ENCODE measurements at regions not wholly inside any gene's neighbourhood (a gene's known extent, or its start where the extent isn't known, plus 50 kb on each side); places are given as distances from the start of the nearest gene placed in this dataset.
"Not testable (repeated sequence)": the region's sequence is repeated elsewhere in the genome, so short reads cannot be mapped to it uniquely, and the experiment has no call there.

DNA sequence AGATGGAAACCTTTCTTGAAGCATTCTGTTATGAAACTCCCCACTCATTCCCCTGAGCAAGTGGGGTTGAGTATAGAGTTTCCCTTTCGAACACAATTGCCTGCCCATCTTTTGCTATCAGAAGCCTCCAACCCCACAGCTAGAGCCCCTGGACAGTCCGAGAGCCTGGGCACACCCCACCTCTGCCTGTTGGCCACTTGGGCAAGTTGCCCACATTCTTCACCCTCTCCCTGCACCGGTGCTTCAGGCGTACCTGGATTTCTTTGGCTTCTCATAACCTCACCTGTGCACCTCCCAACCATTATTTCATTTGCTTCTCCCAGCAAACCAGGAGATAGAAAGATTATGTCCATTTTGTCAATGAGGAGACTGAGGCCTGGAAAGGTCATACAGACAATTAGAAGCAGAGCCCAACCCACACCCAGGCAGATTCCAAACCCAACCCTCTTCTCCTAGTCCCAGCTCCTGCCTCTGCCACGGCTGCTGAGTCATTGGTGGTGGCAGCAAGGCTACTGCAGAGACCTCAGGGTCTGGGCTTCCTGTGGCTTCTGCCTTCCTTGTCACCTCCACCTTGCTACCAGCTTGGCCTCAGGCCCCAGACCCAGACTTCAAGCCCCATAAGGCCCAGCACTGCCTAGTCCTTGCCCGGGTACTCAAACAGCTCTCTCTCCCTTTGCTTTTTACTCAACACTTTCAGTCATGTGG lies 118.7 kb upstream of the ZBTB40 start:
- Mint-ChIP-seq H3K27me3 (ENCODE audit: low read depth) (peaks cover 10% of the 10 kb centered on the region), H3K4me3 (no peak overlapping the region), H3K36me3 (ENCODE audit: low read depth) (no peaks in the 10 kb centered on the region)

GRCh38 chr1:22333516-22334121 lies 118.0 kb upstream of the ZBTB40 start:
- no peaks in the 10 kb centered on the region for H3K36me3 Mint-ChIP-seq (ENCODE audit: low read depth)
- H3K4me3 Mint-ChIP-seq = no peak overlapping the region
- no peak for DNase-seq (ENCODE audit: low spot score)

More for the DNA sequence above, 118.7 kb upstream of the ZBTB40 start:
- Mint-ChIP-seq H3K4me1 (ENCODE audit: low read depth) (no peaks in the 10 kb centered on the region), H3K27ac (no peak overlapping the region), H3K9me3 (no peaks in the 10 kb centered on the region)
- no peak for DNase-seq (ENCODE audit: low spot score)

GRCh38 chr1:22334860-22335550 lies 116.6 kb upstream of the ZBTB40 start:
- no peak for DNase-seq (ENCODE audit: low spot score)
- Mint-ChIP-seq H3K27ac (no peak overlapping the region), H3K27me3 (ENCODE audit: low read depth) (peaks cover 10% of the 10 kb centered on the region), H3K36me3 (ENCODE audit: low read depth) (no peaks in the 10 kb centered on the region), H3K9me3 (no peaks in the 10 kb centered on the region), H3K4me1 (ENCODE audit: low read depth) (no peaks in the 10 kb centered on the region), H3K4me3 (no peak overlapping the region)

More at GRCh38 chr1:22333516-22334121, 118.0 kb upstream of the ZBTB40 start:
- Mint-ChIP-seq H3K27ac (no peak overlapping the region), H3K9me3 (no peaks in the 10 kb centered on the region), H3K27me3 (ENCODE audit: low read depth) (peaks cover 10% of the 10 kb centered on the region), H3K4me1 (ENCODE audit: low read depth) (no peaks in the 10 kb centered on the region)

- not testable (repeated sequence) for H3K36me3 Mint-ChIP-seq (ENCODE audit: low read depth); H3K27ac Mint-ChIP-seq
These were observed 115.4 kb upstream of the ZBTB40 start for GRCh38 chr1:22336274-22336673.

DNA sequence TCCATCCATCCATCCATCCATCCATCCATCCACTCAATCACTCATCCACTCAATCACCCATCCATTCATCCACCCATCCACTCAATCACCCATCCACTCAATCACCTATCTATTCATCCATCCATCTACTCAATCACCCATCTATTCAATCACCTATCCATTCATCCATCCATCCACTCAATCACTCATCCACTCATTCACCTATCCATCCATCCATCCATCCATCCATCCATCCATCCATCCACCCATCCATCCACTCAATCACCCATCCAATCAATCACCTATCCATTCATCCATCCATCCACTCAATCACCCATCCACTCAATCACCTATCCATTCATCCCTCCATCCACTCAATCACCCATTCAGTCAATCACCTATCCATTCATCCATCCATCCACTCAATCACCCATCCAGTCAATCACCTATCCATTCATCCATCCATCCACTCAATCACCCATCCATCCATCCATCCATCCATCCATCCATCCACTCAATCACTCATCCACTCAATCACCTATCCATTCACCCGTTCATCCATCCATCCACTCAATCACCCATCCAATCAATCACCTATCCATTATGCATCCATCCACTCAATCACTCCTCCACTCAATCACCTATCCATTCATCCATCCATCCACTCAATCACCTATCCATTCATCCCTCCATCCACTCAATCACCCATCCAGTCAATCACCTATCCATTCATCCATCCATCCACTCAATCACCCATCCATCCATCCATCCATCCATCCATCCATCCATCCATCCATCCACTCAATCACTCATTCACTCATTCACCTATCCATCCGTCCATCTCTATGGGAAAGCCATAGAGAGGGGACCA lies 114.7 kb upstream of the ZBTB40 start:
- H3K4me3 Mint-ChIP-seq; DNase-seq (ENCODE audit: low spot score); H3K27ac Mint-ChIP-seq; H3K36me3 Mint-ChIP-seq (ENCODE audit: low read depth); H3K4me1 Mint-ChIP-seq (ENCODE audit: low read depth); H3K9me3 Mint-ChIP-seq: not testable (repeated sequence)
- peaks cover 22% of the 10 kb centered on the region for H3K27me3 Mint-ChIP-seq (ENCODE audit: low read depth)

More at GRCh38 chr1:22336274-22336673, 115.4 kb upstream of the ZBTB40 start:
- not testable (repeated sequence) for H3K9me3 Mint-ChIP-seq; H3K4me1 Mint-ChIP-seq (ENCODE audit: low read depth); H3K4me3 Mint-ChIP-seq; DNase-seq (ENCODE audit: low spot score)
- peaks cover 17% of the 10 kb centered on the region for H3K27me3 Mint-ChIP-seq (ENCODE audit: low read depth)

DNA sequence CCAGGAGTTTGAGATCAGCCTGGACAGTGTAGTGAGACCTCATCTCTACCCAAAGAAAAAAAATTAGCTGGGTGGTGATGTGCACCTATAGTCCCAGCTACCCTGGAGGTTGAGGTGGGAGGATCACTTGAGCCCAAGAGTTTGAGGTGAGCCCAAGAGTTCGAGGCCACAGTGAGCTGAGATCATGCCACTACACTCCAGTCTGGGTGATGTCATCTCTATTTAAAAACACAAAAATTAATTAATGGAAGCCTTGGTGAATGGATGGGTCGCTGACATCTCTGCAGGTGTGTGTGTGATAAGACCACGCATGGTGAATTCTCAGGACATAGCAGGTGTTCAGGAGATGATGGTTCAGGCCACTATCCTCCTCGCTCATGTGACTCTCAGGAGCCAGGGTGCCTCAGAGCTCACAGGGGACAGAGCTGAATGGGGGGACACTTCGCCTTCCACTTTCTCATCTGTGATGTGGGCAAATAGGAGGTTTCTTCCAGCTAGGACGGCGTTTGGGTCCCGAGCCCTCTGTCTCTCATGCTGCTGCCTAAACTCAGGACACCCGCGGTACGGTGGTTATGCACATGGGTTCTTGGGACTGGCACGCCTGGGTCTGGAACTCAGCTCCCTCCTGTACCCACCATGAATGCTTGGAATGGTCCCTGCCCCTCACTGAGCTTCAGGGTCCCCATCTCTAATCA lies 113.4 kb upstream of the ZBTB40 start:
- Mint-ChIP-seq H3K27me3 (ENCODE audit: low read depth) (peaks cover 29% of the 10 kb centered on the region), H3K9me3 (no peaks in the 10 kb centered on the region), H3K4me3 (no peak overlapping the region), H3K4me1 (ENCODE audit: low read depth) (no peaks in the 10 kb centered on the region), H3K27ac (no peak overlapping the region), H3K36me3 (ENCODE audit: low read depth) (no peaks in the 10 kb centered on the region)
- no peak for DNase-seq (ENCODE audit: low spot score)

GRCh38 chr1:22339237-22339636 lies 112.4 kb upstream of the ZBTB40 start:
- DNase-seq (ENCODE audit: low spot score) = no peak
- H3K36me3 Mint-ChIP-seq (ENCODE audit: low read depth) = no peaks in the 10 kb centered on the region
- no peak overlapping the region for H3K27ac Mint-ChIP-seq
- no peaks in the 10 kb centered on the region for H3K9me3 Mint-ChIP-seq
- peaks cover 27% of the 10 kb centered on the region for H3K27me3 Mint-ChIP-seq (ENCODE audit: low read depth)
- no peaks in the 10 kb centered on the region for H3K4me1 Mint-ChIP-seq (ENCODE audit: low read depth)
- no peak overlapping the region for H3K4me3 Mint-ChIP-seq

GRCh38 chr1:22340066-22340465 lies 111.6 kb upstream of the ZBTB40 start:
- peaks cover 30% of the 10 kb centered on the region for H3K27me3 Mint-ChIP-seq (ENCODE audit: low read depth)
- no peaks in the 10 kb centered on the region for H3K4me1 Mint-ChIP-seq (ENCODE audit: low read depth)
- H3K4me3 Mint-ChIP-seq = no peak overlapping the region
- H3K9me3 Mint-ChIP-seq = no peaks in the 10 kb centered on the region
- no peak overlapping the region for H3K27ac Mint-ChIP-seq
- no peak for DNase-seq (ENCODE audit: low spot score)
- no peaks in the 10 kb centered on the region for H3K36me3 Mint-ChIP-seq (ENCODE audit: low read depth)

GRCh38 chr1:22340873-22341272 lies 110.8 kb upstream of the ZBTB40 start:
- no peak overlapping the region for H3K27ac Mint-ChIP-seq
- no peaks in the 10 kb centered on the region for H3K36me3 Mint-ChIP-seq (ENCODE audit: low read depth)
- H3K9me3 Mint-ChIP-seq = no peaks in the 10 kb centered on the region
- no peak for DNase-seq (ENCODE audit: low spot score)
- no peak overlapping the region for H3K4me3 Mint-ChIP-seq
- peaks cover 30% of the 10 kb centered on the region for H3K27me3 Mint-ChIP-seq (ENCODE audit: low read depth)
- no peaks in the 10 kb centered on the region for H3K4me1 Mint-ChIP-seq (ENCODE audit: low read depth)

GRCh38 chr1:22341791-22342605 lies 109.7 kb upstream of the ZBTB40 start:
- H3K9me3 Mint-ChIP-seq = no peaks in the 10 kb centered on the region
- H3K4me3 Mint-ChIP-seq = no peak overlapping the region
- peaks cover 36% of the 10 kb centered on the region for H3K27me3 Mint-ChIP-seq (ENCODE audit: low read depth)
- H3K4me1 Mint-ChIP-seq (ENCODE audit: low read depth) = no peaks in the 10 kb centered on the region
- H3K36me3 Mint-ChIP-seq (ENCODE audit: low read depth) = no peaks in the 10 kb centered on the region
- no peak overlapping the region for H3K27ac Mint-ChIP-seq
- DNase-seq (ENCODE audit: low spot score) = no peak

- H3K36me3 Mint-ChIP-seq (ENCODE audit: low read depth) = no peaks in the 10 kb centered on the region
- no peak overlapping the region for H3K27ac Mint-ChIP-seq
- peaks cover 38% of the 10 kb centered on the region for H3K27me3 Mint-ChIP-seq (ENCODE audit: low read depth)
- H3K9me3 Mint-ChIP-seq = no peaks in the 10 kb centered on the region
- DNase-seq (ENCODE audit: low spot score) = no peak
- no peaks in the 10 kb centered on the region for H3K4me1 Mint-ChIP-seq (ENCODE audit: low read depth)
- H3K4me3 Mint-ChIP-seq = no peak overlapping the region
These were observed 108.9 kb upstream of the ZBTB40 start for GRCh38 chr1:22342734-22343191.

DNA sequence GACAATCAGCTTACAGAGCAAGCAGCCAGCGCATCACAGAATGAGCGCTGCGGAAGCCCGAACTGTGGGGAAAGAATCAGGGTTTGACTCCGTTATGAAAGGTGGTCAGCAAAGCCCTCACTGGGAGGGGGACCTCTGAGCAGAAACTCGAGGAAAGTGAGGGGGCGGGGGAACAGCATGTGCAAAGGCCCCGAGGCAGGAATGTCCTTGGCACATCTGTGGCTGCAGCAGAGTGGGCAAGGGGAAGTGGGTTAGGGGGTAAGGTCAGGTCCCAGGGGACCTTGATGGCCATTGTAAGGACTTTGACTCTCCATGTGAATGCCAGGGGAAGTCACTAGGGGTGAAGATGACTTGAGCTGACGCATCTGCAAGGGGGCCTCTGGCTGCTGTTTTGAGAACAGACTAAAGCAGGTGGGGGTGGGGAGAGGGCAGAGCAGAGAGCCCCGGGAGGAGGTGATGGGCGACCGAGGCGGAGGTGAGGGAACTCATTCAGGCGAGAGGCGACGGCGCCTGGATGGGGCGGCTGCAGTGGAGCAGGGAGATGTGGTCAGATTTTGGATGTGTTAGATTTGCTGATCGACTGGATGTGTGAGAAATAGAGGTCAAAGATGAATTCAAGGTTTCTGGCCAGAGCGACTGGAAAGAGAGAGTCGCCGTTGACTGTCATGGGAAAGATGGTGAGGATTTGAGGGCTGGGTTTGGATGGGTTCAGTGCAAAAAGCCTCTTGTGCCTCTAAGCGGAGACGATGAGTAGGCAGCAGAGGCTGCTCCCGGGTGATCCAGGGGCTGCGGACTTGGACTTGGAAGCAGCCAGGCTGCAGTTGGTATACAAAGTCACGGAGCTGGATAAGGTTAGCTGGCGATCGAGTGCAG lies 108.0 kb upstream of the ZBTB40 start:
- no peak for DNase-seq (ENCODE audit: low spot score)
- H3K9me3 Mint-ChIP-seq = no peaks in the 10 kb centered on the region
- H3K27me3 Mint-ChIP-seq (ENCODE audit: low read depth) = peaks cover 48% of the 10 kb centered on the region
- no peak overlapping the region for H3K27ac Mint-ChIP-seq
- H3K4me3 Mint-ChIP-seq = no peak overlapping the region
- H3K36me3 Mint-ChIP-seq (ENCODE audit: low read depth) = no peaks in the 10 kb centered on the region
- H3K4me1 Mint-ChIP-seq (ENCODE audit: low read depth) = no peaks in the 10 kb centered on the region
